Transverse colon (tissue), 4 donors: ENCODE measurements at regions not wholly inside any gene's neighbourhood (a gene's known extent, or its start where the extent isn't known, plus 50 kb on each side); places are given as distances from the start of the nearest gene placed in this dataset.

ENCODE experiments used
- EP300 ChIP-seq: sonication (generic); formaldehyde crosslinking; IDR thresholded peaks from one replicate; pipeline ENCODE4 v1.6.1; 2017; ENCODE audit warnings: antibody characterized with exemption, low read depth
- POLR2AphosphoS5 ChIP-seq, 3 donors: sonication (generic); formaldehyde crosslinking; IDR thresholded peaks; one replicate each; pipeline ENCODE4 v1.6.1; 2016; ENCODE audit warnings: antibody characterized with exemption in 3 of 3
- TF ChIP-seq, protein P1 (sequence below), 5 experiments: fragments of 200-600 bp in 3 of 5; fragments of 450-650 bp in 2 of 5; sonication (generic) in 3 of 5; IDR thresholded peaks; 1 replicate in 2 of 5; 2 replicates in 3 of 5; pipeline ENCODE4 v1.5.1; 2016 to 2017; ENCODE audit warnings: antibody characterized with exemption in 5 of 5, inconsistent platforms in 3 of 5, mild to moderate bottlenecking in 2 of 5, moderate library complexity in 1 of 5

DNA sequence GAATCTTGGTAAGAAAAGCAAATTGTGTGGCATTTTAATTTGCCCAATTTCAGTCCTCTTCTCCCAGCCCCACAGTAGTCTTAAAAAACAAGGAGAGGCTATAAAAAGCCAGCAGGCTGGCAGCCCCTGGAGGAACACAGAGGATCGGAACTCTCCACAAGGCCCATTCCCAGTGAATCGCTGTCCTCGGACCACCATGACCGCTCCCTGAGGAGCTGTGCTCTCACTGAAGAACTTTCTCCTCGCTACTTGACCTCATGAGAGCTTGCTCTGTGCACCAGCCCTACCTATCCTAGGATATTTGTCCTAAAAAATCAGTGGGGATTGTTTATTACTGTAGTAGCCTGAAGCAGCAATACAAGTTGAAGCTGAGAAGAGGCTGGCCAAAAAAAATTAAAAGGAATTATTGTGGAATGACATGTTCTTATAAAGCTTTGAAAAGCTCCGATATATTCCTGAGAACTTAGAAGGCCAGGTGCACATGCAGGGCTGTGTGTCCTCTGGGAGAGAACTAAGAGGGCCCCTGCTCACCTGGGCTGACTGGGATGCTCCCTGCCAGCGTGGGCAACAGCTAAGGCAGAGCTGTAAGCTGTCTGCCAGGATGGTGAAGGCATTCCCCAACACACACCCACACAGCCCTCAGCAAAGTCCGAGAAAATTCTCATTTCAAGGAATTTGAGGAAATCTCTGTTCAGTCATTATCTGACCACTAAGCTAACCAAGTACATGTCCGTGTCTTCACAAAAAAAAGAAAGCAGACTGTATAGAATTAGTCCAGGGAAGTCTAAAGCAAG, 148.8 kb upstream of the SFSWAP start:
- TF ChIP-seq POLR2AphosphoS5 (IDR thresholded peaks at IDR 0.05) (no peak), EP300 (no peak)
- TF ChIP-seq, protein P1, sequence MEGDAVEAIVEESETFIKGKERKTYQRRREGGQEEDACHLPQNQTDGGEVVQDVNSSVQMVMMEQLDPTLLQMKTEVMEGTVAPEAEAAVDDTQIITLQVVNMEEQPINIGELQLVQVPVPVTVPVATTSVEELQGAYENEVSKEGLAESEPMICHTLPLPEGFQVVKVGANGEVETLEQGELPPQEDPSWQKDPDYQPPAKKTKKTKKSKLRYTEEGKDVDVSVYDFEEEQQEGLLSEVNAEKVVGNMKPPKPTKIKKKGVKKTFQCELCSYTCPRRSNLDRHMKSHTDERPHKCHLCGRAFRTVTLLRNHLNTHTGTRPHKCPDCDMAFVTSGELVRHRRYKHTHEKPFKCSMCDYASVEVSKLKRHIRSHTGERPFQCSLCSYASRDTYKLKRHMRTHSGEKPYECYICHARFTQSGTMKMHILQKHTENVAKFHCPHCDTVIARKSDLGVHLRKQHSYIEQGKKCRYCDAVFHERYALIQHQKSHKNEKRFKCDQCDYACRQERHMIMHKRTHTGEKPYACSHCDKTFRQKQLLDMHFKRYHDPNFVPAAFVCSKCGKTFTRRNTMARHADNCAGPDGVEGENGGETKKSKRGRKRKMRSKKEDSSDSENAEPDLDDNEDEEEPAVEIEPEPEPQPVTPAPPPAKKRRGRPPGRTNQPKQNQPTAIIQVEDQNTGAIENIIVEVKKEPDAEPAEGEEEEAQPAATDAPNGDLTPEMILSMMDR (IDR thresholded peaks at IDR 0.05) = no peak
